Activated naive CD4-positive, alpha-beta T cell treated with anti-CD3 and anti-CD28 coated beads, Interleukin-2, amount 10 ng/mL, durations not matched to agents 7 days and 5 days (primary cell): ENCODE measurements at regions not wholly inside any gene's neighbourhood (a gene's known extent, or its start where the extent isn't known, plus 50 kb on each side); places are given as distances from the start of the nearest gene placed in this dataset.

Experiments
- CTCF ChIA-PET: fragments of 350-600 bp; sonication (Branson Sonifier 250); formaldehyde crosslinking; loops from one replicate; lab custom pipeline; 2021; ENCODE audit warnings: antibody characterized with exemption; lab: Charles Lee
- DNase-seq: peaks from one replicate; pipeline ENCODE4 v3.0.0-alpha.2; 2020
- H3K27ac Mint-ChIP-seq: one replicate; pipeline ENCODE4 v1.8.0; 2021; ENCODE audit warnings: mild to moderate bottlenecking, moderate library complexity, mixed read lengths
- H3K27me3 Mint-ChIP-seq: one replicate; pipeline ENCODE4 v1.8.0; 2021; ENCODE audit warnings: mild to moderate bottlenecking, mixed read lengths
- H3K36me3 Mint-ChIP-seq: one replicate; pipeline ENCODE4 v1.8.0; 2021; ENCODE audit warnings: mixed read lengths
- H3K4me1 Mint-ChIP-seq: one replicate; pipeline ENCODE4 v1.8.0; 2021; ENCODE audit warnings: mixed read lengths
- H3K4me3 Mint-ChIP-seq: one replicate; pipeline ENCODE4 v1.8.0; 2021; ENCODE audit warnings: mild to moderate bottlenecking, moderate library complexity, mixed read lengths
- H3K9me3 Mint-ChIP-seq: one replicate; pipeline ENCODE4 v1.8.0; 2021; ENCODE audit warnings: mixed read lengths

DNA sequence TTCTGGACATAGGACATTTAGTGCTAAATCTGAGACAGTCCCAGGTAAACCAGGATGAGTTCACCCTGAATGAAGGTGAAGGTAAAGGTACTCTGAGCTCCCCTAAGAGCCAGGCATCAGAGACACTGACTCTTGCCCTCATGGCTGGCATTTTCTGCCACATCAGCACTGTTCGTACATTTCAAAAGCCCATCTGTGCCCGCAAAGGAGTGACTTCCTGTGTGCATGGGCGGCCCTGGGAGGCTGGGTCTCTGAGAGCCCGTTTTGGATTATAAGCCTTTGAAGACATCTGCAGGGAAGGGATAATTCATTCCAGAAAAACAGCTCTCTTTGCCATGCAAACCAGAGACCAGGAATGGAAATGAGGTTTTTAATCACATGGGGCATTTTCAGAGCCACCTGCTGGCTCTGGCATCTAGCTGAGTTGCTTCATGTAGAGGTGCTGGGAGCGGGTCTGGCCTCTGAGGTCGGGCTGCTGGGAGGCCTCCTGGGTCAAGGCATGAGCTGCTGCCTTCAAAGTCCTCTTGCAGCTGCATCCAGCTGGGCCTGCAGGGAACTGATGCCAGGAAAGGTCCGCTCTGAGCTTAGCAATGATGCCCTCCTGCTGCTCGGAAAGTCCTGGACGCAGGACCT lies 348.3 kb downstream of the DHX35 start:
- CTCF ChIA-PET, result no interaction called here
- Mint-ChIP-seq H3K4me1 (no peaks in the 10 kb centered on the region), H3K27me3 (peaks cover 8% of the 10 kb centered on the region), H3K27ac (no peak overlapping the region), H3K4me3 (no peak overlapping the region), H3K36me3 (no peaks in the 10 kb centered on the region), H3K9me3 (no peaks in the 10 kb centered on the region)
- no peak for DNase-seq

DNA sequence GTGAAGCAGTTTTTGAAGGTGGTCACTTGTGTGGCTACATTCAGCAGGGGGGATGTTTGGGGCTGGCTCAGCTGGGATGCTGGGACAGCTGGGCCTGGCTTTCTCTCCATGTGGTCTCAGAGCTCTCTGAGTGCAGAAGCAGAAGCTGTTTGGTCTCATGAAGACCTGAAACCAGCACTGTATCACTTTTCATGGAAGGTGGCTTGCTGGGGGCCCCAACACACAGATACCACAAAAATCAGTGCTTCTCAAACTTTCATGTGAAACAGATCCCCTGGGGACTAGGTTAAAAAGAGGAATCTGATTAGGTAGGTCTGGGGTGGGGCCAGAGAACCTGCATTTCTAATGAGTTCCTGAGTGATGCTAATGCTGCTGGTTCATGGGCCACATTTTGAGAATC lies 347.3 kb downstream of the DHX35 start:
- H3K4me3 Mint-ChIP-seq, result no peak overlapping the region

DNA sequence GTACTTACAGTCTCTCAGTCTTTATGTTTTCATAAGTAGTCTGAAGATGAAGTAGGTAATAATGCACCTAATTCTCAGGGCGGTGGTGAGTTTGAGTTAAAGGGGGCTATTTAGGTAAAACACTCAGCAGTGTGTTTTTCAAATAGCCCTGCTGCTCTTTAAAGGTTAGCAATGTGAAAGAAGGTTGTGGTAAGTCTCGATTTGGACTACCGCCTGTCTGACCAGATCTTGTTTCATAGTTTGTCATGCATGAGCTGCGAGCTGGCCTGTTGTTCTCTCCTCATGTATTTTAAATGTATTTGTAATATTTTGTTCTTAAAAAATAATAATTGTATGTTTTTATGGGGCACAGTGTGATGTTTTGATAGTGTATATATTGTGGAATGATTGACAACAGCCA lies 340.2 kb downstream of the DHX35 start:
- DNase-seq, result no peak
- H3K9me3 Mint-ChIP-seq, result no peaks in the 10 kb centered on the region
- no peak overlapping the region for H3K27ac Mint-ChIP-seq
- no peaks in the 10 kb centered on the region for H3K36me3 Mint-ChIP-seq
- H3K4me1 Mint-ChIP-seq, result no peaks in the 10 kb centered on the region
- H3K27me3 Mint-ChIP-seq, result no peaks in the 10 kb centered on the region
- CTCF ChIA-PET, result no interaction called here
- no peak overlapping the region for H3K4me3 Mint-ChIP-seq

More for the DNA sequence above, 347.3 kb downstream of the DHX35 start:
- DNase-seq, result no peak
- H3K36me3 Mint-ChIP-seq, result no peaks in the 10 kb centered on the region
- CTCF ChIA-PET, result no interaction called here
- H3K27me3 Mint-ChIP-seq, result peaks cover 6% of the 10 kb centered on the region
- H3K9me3 Mint-ChIP-seq, result no peaks in the 10 kb centered on the region
- H3K4me1 Mint-ChIP-seq, result no peaks in the 10 kb centered on the region
- H3K27ac Mint-ChIP-seq, result no peak overlapping the region

GRCh38 chr20:39299783-39300182 lies 337.6 kb downstream of the DHX35 start:
- Mint-ChIP-seq H3K36me3 (no peaks in the 10 kb centered on the region), H3K27ac (no peak overlapping the region), H3K9me3 (no peaks in the 10 kb centered on the region), H3K27me3 (no peaks in the 10 kb centered on the region), H3K4me3 (no peak overlapping the region), H3K4me1 (no peaks in the 10 kb centered on the region)
- CTCF ChIA-PET, result no interaction called here
- no peak for DNase-seq

- Mint-ChIP-seq H3K36me3 (no peaks in the 10 kb centered on the region), H3K9me3 (no peaks in the 10 kb centered on the region), H3K27ac (no peak overlapping the region), H3K4me3 (no peak overlapping the region), H3K27me3 (no peaks in the 10 kb centered on the region), H3K4me1 (no peaks in the 10 kb centered on the region)
- CTCF ChIA-PET, result no interaction called here
- DNase-seq, result no peak
Observed at GRCh38 chr20:39298571-39299506, 336.7 kb downstream of the DHX35 start.

DNA sequence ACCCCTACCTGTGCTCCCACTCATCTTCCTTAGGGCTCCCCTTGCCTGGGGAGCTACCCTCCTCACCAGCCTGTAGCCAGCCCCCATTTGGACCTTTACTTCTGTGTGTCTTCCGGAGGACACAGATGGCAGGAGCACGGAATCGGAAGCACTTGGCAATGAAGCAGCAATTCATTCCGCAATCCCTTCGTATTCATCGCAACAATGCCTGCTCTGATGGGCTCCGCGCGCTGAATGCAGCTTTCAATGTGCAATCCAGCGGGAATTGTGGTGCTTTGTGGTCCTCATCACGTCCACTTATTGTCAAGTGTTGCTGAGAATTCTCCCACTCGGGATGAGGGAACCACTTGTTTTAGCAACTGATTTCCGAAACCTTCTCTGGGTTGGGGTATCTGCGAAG lies 336.0 kb downstream of the DHX35 start:
- Mint-ChIP-seq H3K27me3 (no peaks in the 10 kb centered on the region), H3K36me3 (no peaks in the 10 kb centered on the region), H3K27ac (no peak overlapping the region), H3K4me1 (no peaks in the 10 kb centered on the region), H3K4me3 (no peak overlapping the region), H3K9me3 (no peaks in the 10 kb centered on the region)
- CTCF ChIA-PET, result no interaction called here
- no peak for DNase-seq

DNA sequence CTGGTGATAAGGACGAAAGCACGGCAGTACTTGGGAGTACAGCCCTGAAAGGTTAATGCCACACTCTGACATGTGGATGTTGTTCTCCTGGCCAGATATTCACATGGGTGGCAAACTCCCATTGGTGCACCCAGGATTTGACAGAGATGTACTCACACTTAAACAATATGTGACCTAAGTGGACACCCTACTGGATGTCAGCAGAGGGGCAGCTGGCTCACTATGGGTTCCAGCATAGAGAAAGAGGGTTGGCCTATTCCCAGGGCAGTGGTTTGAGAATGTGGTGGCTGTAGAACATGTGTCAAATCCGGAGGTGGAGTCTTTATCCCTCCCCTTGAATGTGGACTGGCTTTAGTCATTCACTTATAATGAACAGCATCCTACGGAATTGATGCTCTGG lies 333.2 kb downstream of the DHX35 start:
- Mint-ChIP-seq H3K27me3 (no peaks in the 10 kb centered on the region), H3K4me1 (no peaks in the 10 kb centered on the region), H3K27ac (no peak overlapping the region), H3K9me3 (no peaks in the 10 kb centered on the region), H3K4me3 (no peak overlapping the region), H3K36me3 (no peaks in the 10 kb centered on the region)
- DNase-seq, result no peak
- CTCF ChIA-PET, result interaction anchor here (1.5 kb wide), 1 partner anchor 26 kb away, joined by 3 read pairs; no protein-coding TSS in a partner anchor

- no peaks in the 10 kb centered on the region for H3K27me3 Mint-ChIP-seq
- no peak overlapping the region for H3K4me3 Mint-ChIP-seq
- CTCF ChIA-PET, result interaction anchor here (1.5 kb wide), 1 partner anchor 25 kb away, joined by 3 read pairs; no protein-coding TSS in a partner anchor
- no peaks in the 10 kb centered on the region for H3K36me3 Mint-ChIP-seq
- no peak for DNase-seq
- no peaks in the 10 kb centered on the region for H3K9me3 Mint-ChIP-seq
- no peaks in the 10 kb centered on the region for H3K4me1 Mint-ChIP-seq
- H3K27ac Mint-ChIP-seq, result no peak overlapping the region
Observed at GRCh38 chr20:39294137-39294725, 332.1 kb downstream of the DHX35 start.

GRCh38 chr20:39292193-39292736 lies 330.1 kb downstream of the DHX35 start:
- no peaks in the 10 kb centered on the region for H3K27me3 Mint-ChIP-seq
- no peak overlapping the region for H3K27ac Mint-ChIP-seq
- CTCF ChIA-PET, result interaction anchor here (0.9 kb wide), 1 partner anchor 12 kb away, joined by 3 read pairs; no protein-coding TSS in a partner anchor
- no peaks in the 10 kb centered on the region for H3K9me3 Mint-ChIP-seq
- H3K4me1 Mint-ChIP-seq, result no peaks in the 10 kb centered on the region
- no peak for DNase-seq
- H3K4me3 Mint-ChIP-seq, result no peak overlapping the region
- H3K36me3 Mint-ChIP-seq, result no peaks in the 10 kb centered on the region

DNA sequence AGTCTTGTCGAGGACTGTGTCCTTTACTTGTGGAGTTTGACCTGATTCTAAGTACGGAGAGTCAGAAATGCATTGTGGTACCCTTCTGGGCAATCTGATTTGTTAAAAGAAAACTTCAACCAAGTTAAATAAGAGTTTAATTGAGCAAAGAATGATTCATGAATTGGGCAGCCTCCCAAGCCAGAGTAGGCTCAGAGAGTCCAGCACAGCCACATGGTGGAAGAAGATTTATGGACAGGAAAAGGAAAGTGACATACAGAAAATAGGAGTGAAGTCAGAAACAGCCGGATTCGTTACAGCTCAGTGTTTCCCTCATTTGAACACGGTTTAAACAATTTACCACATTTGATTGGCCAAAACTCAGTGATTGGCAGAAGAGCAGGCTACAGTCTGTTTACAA lies 329.2 kb downstream of the DHX35 start:
- Mint-ChIP-seq H3K27ac (no peak overlapping the region), H3K36me3 (no peaks in the 10 kb centered on the region), H3K4me1 (no peaks in the 10 kb centered on the region), H3K27me3 (no peaks in the 10 kb centered on the region), H3K4me3 (no peak overlapping the region), H3K9me3 (no peaks in the 10 kb centered on the region)
- CTCF ChIA-PET, result no interaction called here
- no peak for DNase-seq

- Mint-ChIP-seq H3K4me1 (no peaks in the 10 kb centered on the region), H3K4me3 (no peak overlapping the region), H3K9me3 (no peaks in the 10 kb centered on the region), H3K27me3 (peaks cover 2% of the 10 kb centered on the region), H3K27ac (no peak overlapping the region), H3K36me3 (no peaks in the 10 kb centered on the region)
- DNase-seq, result no peak
- CTCF ChIA-PET, result no interaction called here
Observed at GRCh38 chr20:39290575-39290974, 328.4 kb downstream of the DHX35 start.

DNA sequence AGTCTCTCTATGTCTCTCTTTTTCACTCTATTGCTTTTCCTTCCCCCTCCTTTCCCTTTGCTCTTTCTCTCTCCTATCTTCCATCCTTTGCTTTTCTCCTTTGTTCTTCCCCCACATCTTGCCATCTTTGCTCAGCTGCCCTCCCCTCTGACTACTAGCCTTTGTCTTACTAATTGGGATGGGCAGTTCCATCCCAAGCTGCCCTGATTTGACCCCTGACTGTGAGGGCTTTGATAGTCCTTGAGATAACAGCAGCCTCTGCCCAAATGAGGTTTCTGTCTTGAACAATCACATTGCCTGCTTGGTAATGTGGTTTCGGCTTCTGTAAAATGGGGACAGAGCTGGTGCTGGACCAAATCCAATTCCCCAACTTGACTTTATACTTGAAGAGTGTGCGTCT lies 327.7 kb downstream of the DHX35 start:
- no peak for DNase-seq
- no peak overlapping the region for H3K27ac Mint-ChIP-seq
- H3K4me1 Mint-ChIP-seq, result no peaks in the 10 kb centered on the region
- no peaks in the 10 kb centered on the region for H3K9me3 Mint-ChIP-seq
- CTCF ChIA-PET, result interaction anchor here (1.1 kb wide), 1 partner anchor 21 kb away, joined by 3 read pairs; no protein-coding TSS in a partner anchor
- H3K27me3 Mint-ChIP-seq, result peaks cover 4% of the 10 kb centered on the region
- no peaks in the 10 kb centered on the region for H3K36me3 Mint-ChIP-seq
- no peak overlapping the region for H3K4me3 Mint-ChIP-seq

- peaks cover 4% of the 10 kb centered on the region for H3K27me3 Mint-ChIP-seq
- H3K27ac Mint-ChIP-seq, result no peak overlapping the region
- H3K36me3 Mint-ChIP-seq, result no peaks in the 10 kb centered on the region
- no peaks in the 10 kb centered on the region for H3K9me3 Mint-ChIP-seq
- CTCF ChIA-PET, result interaction anchor here (1.1 kb wide), 1 partner anchor 20 kb away, joined by 3 read pairs; no protein-coding TSS in a partner anchor
- no peak overlapping the region for H3K4me3 Mint-ChIP-seq
- no peaks in the 10 kb centered on the region for H3K4me1 Mint-ChIP-seq
- no peak for DNase-seq
Observed at GRCh38 chr20:39289316-39289715, 327.2 kb downstream of the DHX35 start.

GRCh38 chr20:39283464-39283863 lies 321.3 kb downstream of the DHX35 start:
- Mint-ChIP-seq H3K27ac (no peak overlapping the region), H3K9me3 (no peaks in the 10 kb centered on the region), H3K4me3 (no peak overlapping the region), H3K27me3 (peaks cover 4% of the 10 kb centered on the region), H3K4me1 (no peaks in the 10 kb centered on the region), H3K36me3 (no peaks in the 10 kb centered on the region)
- no peak for DNase-seq
- CTCF ChIA-PET, result no interaction called here
